H1 (cell line): ENCODE measurements at regions not wholly inside any gene's neighbourhood (a gene's known extent, or its start where the extent isn't known, plus 50 kb on each side); places are given as distances from the start of the nearest gene placed in this dataset.

Experiments
- CTCF ChIA-PET: fragments of 300-600 bp; sonication (Branson Sonifier 250); formaldehyde crosslinking; loops from one replicate; lab custom pipeline; 2021; ENCODE audit not compliant: partially characterized antibody; lab: Charles Lee
- POLR2A ChIA-PET: fragments of 300-600 bp; sonication (Branson Sonifier 250); formaldehyde crosslinking; loops from one replicate; lab custom pipeline; 2021; ENCODE audit warnings: inconsistent platforms; ENCODE audit not compliant: partially characterized antibody; lab: Charles Lee
- DNase-seq, 2 experiments: peaks; one replicate each; pipeline versions ENCODE4 v3.0.0 to v3.0.0-alpha.2; 2010 to 2022; ENCODE audit warnings: low spot score in 2 of 2, low read depth in 1 of 2, mixed read lengths in 1 of 2
- FAIRE-seq: peaks from 2 replicates; lab custom pipeline; 2011; peaks lifted over from hg19 to GRCh38; lab: Jason Lieb, UNC
- H2AFZ ChIP-seq: 2 replicates; pipeline ENCODE4 v1.8.1; 2012; ENCODE audit warnings: low read length, inconsistent platforms
- H2AK5ac ChIP-seq: 2 replicates; pipeline ENCODE4 v1.6.1; 2013; ENCODE audit warnings: low read depth, low read length
- H2BK120ac ChIP-seq: replicated peaks from 2 replicates; pipeline ENCODE3; 2013; ENCODE audit warnings: low read depth, low read length, inconsistent platforms
- H2BK12ac ChIP-seq: 2 replicates; pipeline ENCODE4 v1.6.1; 2013; ENCODE audit warnings: low read depth, low read length
- H2BK15ac ChIP-seq: 2 replicates; pipeline ENCODE4 v1.6.1; 2013; ENCODE audit warnings: low read length
- H2BK20ac ChIP-seq: 2 replicates; pipeline ENCODE4 v1.6.1; 2013; ENCODE audit warnings: low read length
- H2BK5ac ChIP-seq: 2 replicates; pipeline ENCODE4 v1.6.1; 2013; ENCODE audit warnings: low read depth, low read length
- H3K14ac ChIP-seq: 2 replicates; pipeline ENCODE4 v1.6.1; 2013; ENCODE audit warnings: inconsistent platforms; ENCODE audit not compliant: insufficient read length
- H3K18ac ChIP-seq: 2 replicates; pipeline ENCODE4 v1.6.1; 2013; ENCODE audit warnings: low read length; ENCODE audit errors: extremely low read depth
- H3K23ac ChIP-seq: 2 replicates; pipeline ENCODE4 v1.6.1; 2013; ENCODE audit warnings: inconsistent platforms; ENCODE audit not compliant: insufficient read length
- H3K23me2 ChIP-seq: 2 replicates; pipeline ENCODE4 v1.6.1; 2013; ENCODE audit warnings: low read depth, low read length
- H3K27ac ChIP-seq: 2 replicates; pipeline ENCODE4 v1.6.1; 2011; ENCODE audit warnings: low read depth, low read length, inconsistent platforms
- H3K27me3 ChIP-seq, 4 experiments: replicated peaks in 1 of 4; 1 replicate in 1 of 4; 2 replicates in 3 of 4; pipeline versions ENCODE4 v1.6.1 to v1.8.1; 2011 to 2013; ENCODE audit warnings: low read length in 3 of 4, mild to moderate bottlenecking in 3 of 4, inconsistent platforms in 2 of 4, mixed read lengths in 2 of 4, moderate library complexity in 1 of 4; ENCODE audit not compliant: control insufficient read depth in 3 of 4, insufficient read depth in 3 of 4; ENCODE audit errors: extremely low read depth in 1 of 4
- H3K36me3 ChIP-seq, 4 experiments: 2 replicates each; pipeline versions ENCODE4 v1.6.1 to v1.8.1; 2011 to 2013; ENCODE audit warnings: mild to moderate bottlenecking in 4 of 4, low read length in 3 of 4, moderate library complexity in 2 of 4, control low read depth in 1 of 4, inconsistent platforms in 1 of 4; ENCODE audit not compliant: insufficient read depth in 4 of 4, control insufficient read depth in 2 of 4
- H3K4ac ChIP-seq: replicated peaks from 2 replicates; pipeline ENCODE3; 2013; ENCODE audit warnings: low read length, low read depth, mixed read lengths, inconsistent platforms; ENCODE audit not compliant: insufficient read length
- H3K4me1 ChIP-seq, 4 experiments: replicated peaks in 1 of 4; 1 replicate in 1 of 4; 2 replicates in 3 of 4; pipeline versions ENCODE4 v1.6.1 to v1.8.1; 2011 to 2013; ENCODE audit warnings: low read length in 3 of 4, inconsistent platforms in 2 of 4, mixed read lengths in 1 of 4; ENCODE audit not compliant: insufficient read depth in 4 of 4, control insufficient read depth in 3 of 4
- H3K4me2 ChIP-seq, 2 experiments: 2 replicates each; pipeline versions ENCODE4 v1.6.1 to v1.8.1; 2011 to 2013; ENCODE audit warnings: low read depth in 2 of 2, low read length in 2 of 2, control low read depth in 1 of 2, inconsistent platforms in 1 of 2, mild to moderate bottlenecking in 1 of 2; ENCODE audit not compliant: insufficient read depth in 1 of 2
- H3K4me3 ChIP-seq, 4 experiments: fragments of 200-600, 300-600 bp in 1 of 4; sonication (generic), shearing (Covaris generic), sonication (Bioruptor Twin) in 1 of 4; 2 replicates each; pipeline versions ENCODE4 v1.5.1 to v1.8.1; 2011 to 2016; ENCODE audit warnings: low read length in 4 of 4, low read depth in 3 of 4, control low read depth in 2 of 4, inconsistent platforms in 2 of 4, mild to moderate bottlenecking in 2 of 4, mixed read lengths in 1 of 4, moderate library complexity in 1 of 4; ENCODE audit not compliant: insufficient read depth in 2 of 4; ENCODE audit errors: extremely low read depth in 1 of 4
- H3K56ac ChIP-seq: replicated peaks from 2 replicates; pipeline ENCODE3; 2013; ENCODE audit warnings: low read depth, mild to moderate bottlenecking, mixed read lengths, low read length, inconsistent platforms; ENCODE audit not compliant: insufficient read length
- H3K79me1 ChIP-seq: 2 replicates; pipeline ENCODE4 v1.6.1; 2013; ENCODE audit warnings: low read depth, low read length, control low read depth
- H3K79me2 ChIP-seq, 2 experiments: 2 replicates each; pipeline versions ENCODE4 v1.6.1 to v1.8.1; 2012 to 2013; ENCODE audit warnings: low read length in 2 of 2, mild to moderate bottlenecking in 2 of 2, inconsistent platforms in 1 of 2; ENCODE audit not compliant: insufficient read depth in 2 of 2, control insufficient read depth in 1 of 2
- H3K9ac ChIP-seq, 4 experiments: replicated peaks in 1 of 4; 1 replicate in 1 of 4; 2 replicates in 3 of 4; pipeline versions ENCODE4 v1.6.1 to v1.8.1; 2011 to 2013; ENCODE audit warnings: low read depth in 3 of 4, low read length in 3 of 4, control low read depth in 2 of 4, mild to moderate bottlenecking in 2 of 4, moderate library complexity in 2 of 4, inconsistent platforms in 1 of 4; ENCODE audit errors: extremely low read depth in 1 of 4
- H3K9me3 ChIP-seq, 2 experiments: 2 replicates each; pipeline versions ENCODE4 v1.6.1 to v1.8.1; 2012 to 2013; ENCODE audit warnings: mild to moderate bottlenecking in 2 of 2, moderate library complexity in 2 of 2, control low read depth in 1 of 2, inconsistent platforms in 1 of 2, low read depth in 1 of 2, low read length in 1 of 2, mixed read lengths in 1 of 2; ENCODE audit not compliant: insufficient read depth in 2 of 2
- H4K20me1 ChIP-seq, 2 experiments: replicated peaks in 1 of 2; 2 replicates each; pipeline versions ENCODE3 to v1.8.1; 2011 to 2013; ENCODE audit warnings: inconsistent platforms in 2 of 2, low read length in 2 of 2, mild to moderate bottlenecking in 1 of 2; ENCODE audit not compliant: insufficient read depth in 2 of 2, control insufficient read depth in 1 of 2
- H4K5ac ChIP-seq: 2 replicates; pipeline ENCODE4 v1.6.1; 2013; ENCODE audit warnings: low read length, low read depth, mixed read lengths, inconsistent platforms; ENCODE audit not compliant: insufficient read length
- H4K8ac ChIP-seq: 2 replicates; pipeline ENCODE4 v1.8.0; 2013; ENCODE audit warnings: mild to moderate bottlenecking, moderate library complexity, low read length, inconsistent platforms; ENCODE audit not compliant: insufficient read depth; ENCODE audit errors: extremely low read depth
- H4K91ac ChIP-seq: replicated peaks from 2 replicates; pipeline ENCODE3; 2013; ENCODE audit warnings: low read length, mixed read lengths, inconsistent platforms; ENCODE audit not compliant: insufficient read length
- GABPA ChIP-seq: IDR thresholded peaks from 2 replicates; pipeline ENCODE4 v1.6.1; 2011; ENCODE audit warnings: mild to moderate bottlenecking, low read length, moderate library complexity, borderline replicate concordance; ENCODE audit not compliant: insufficient read depth
- RAD21 ChIP-seq, 2 experiments: IDR thresholded peaks in 1 of 2; conservative IDR thresholded peaks in 1 of 2; 2 replicates each; pipeline ENCODE4 v1.6.1; 2011; ENCODE audit warnings: low read depth in 2 of 2, low read length in 2 of 2, improper control_type of control experiment in 1 of 2, inconsistent platforms in 1 of 2, mild to moderate bottlenecking in 1 of 2, moderate library complexity in 1 of 2
- YY1 ChIP-seq: IDR thresholded peaks from 2 replicates; pipeline ENCODE4 v1.6.1; 2011; ENCODE audit warnings: low read depth, mild to moderate bottlenecking, low read length
- WGBS, 2 experiments: shearing (Covaris generic) in 1 of 2; methylation state at CpG; one replicate each; pipeline versions ENCODE4 v1.1.6 to v1.1.7; 2013 to 2015; ENCODE audit warnings: low lambda C conversion rate in 2 of 2, mixed read lengths in 2 of 2, inconsistent platforms in 1 of 2, low coverage in 1 of 2, missing lambda C conversion rate in 1 of 2; ENCODE audit not compliant: insufficient replicate concordance in 2 of 2, insufficient coverage in 1 of 2, insufficient read length in 1 of 2; ENCODE audit errors: extremely low coverage in 1 of 2, missing lambda C conversion rate in 1 of 2; 5-methylcytosine and 5-hydroxymethylcytosine counted together
- TF ChIP-seq, protein P1 (sequence below), 3 experiments: IDR thresholded peaks; 1 replicate in 2 of 3; 2 replicates in 1 of 3; pipeline versions ENCODE4 v1.5.1 to v1.6.1; 2011; ENCODE audit warnings: low read length in 3 of 3, mild to moderate bottlenecking in 3 of 3, inconsistent platforms in 2 of 3, low read depth in 1 of 3, moderate library complexity in 1 of 3; ENCODE audit not compliant: insufficient read depth in 1 of 3; ENCODE audit errors: control extremely low read depth in 1 of 3

- Histone ChIP-seq H2AFZ (no peak overlapping the region), H3K27ac (no peak overlapping the region), H3K4ac (no peak overlapping the region), H3K23me2 (no peaks in the 10 kb centered on the region), H3K9ac (no peak overlapping the region), H3K4me1 (no peaks in the 10 kb centered on the region), H4K5ac (no peak overlapping the region), H4K20me1 (no peaks in the 10 kb centered on the region), H3K36me3 (no peaks in the 10 kb centered on the region), H3K79me1 (no peaks in the 10 kb centered on the region), H3K79me2 (no peaks in the 10 kb centered on the region), H2BK12ac (no peak overlapping the region), H3K4me3 (no peak overlapping the region), H3K4me2 (no peak overlapping the region), H2BK120ac (no peak overlapping the region), H4K91ac (no peak overlapping the region), H2BK20ac (no peak overlapping the region), H3K18ac (no peak overlapping the region), H2AK5ac (no peak overlapping the region), H3K27me3 (no peaks in the 10 kb centered on the region; a peak in 1 of 7 replicates), H3K56ac (no peak overlapping the region), H2BK15ac (no peak overlapping the region), H3K23ac (no peak overlapping the region), H4K8ac (no peak overlapping the region), H3K9me3 (no peaks in the 10 kb centered on the region), H3K14ac (no peak overlapping the region), H2BK5ac (no peak overlapping the region)
- CTCF ChIA-PET, result interaction anchor here (0.7 to 6.7 kb wide), 51 partner anchors 8 to 572 kb away, joined by 3 to 76 read pairs (median 5); partner anchors contain the start of genes FICD, ISCU and WSCD2
- DNase-seq (peak in 1 of 2 experiments; percentile 62), FAIRE-seq (peak; percentile 89)
- 29% methylated on average over 2 of the region's 2 CpGs; no CpG with 5 or more reads in 1 of the 2 experiments for WGBS, 2 experiments
- peak; percentile 64; the same call in 1 of the 2 replicates for TF ChIP-seq YY1
- no peak for TF ChIP-seq GABPA
- TF ChIP-seq, protein P1, sequence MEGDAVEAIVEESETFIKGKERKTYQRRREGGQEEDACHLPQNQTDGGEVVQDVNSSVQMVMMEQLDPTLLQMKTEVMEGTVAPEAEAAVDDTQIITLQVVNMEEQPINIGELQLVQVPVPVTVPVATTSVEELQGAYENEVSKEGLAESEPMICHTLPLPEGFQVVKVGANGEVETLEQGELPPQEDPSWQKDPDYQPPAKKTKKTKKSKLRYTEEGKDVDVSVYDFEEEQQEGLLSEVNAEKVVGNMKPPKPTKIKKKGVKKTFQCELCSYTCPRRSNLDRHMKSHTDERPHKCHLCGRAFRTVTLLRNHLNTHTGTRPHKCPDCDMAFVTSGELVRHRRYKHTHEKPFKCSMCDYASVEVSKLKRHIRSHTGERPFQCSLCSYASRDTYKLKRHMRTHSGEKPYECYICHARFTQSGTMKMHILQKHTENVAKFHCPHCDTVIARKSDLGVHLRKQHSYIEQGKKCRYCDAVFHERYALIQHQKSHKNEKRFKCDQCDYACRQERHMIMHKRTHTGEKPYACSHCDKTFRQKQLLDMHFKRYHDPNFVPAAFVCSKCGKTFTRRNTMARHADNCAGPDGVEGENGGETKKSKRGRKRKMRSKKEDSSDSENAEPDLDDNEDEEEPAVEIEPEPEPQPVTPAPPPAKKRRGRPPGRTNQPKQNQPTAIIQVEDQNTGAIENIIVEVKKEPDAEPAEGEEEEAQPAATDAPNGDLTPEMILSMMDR (IDR thresholded peaks at IDR 0.05; ENCODE audit: control extremely low read depth in 1 of 3, insufficient read depth in 1 of 3, low read depth in 1 of 3, low read length in 3 of 3), result peak; percentile 48 to 72 (median 72)
- peak; percentile 89 to 90 for TF ChIP-seq RAD21 (IDR thresholded peaks at IDR 0.05 in 1 of 2, conservative IDR thresholded peaks at IDR 0.05 in 1 of 2; ENCODE audit: low read depth in 2 of 2, low read length in 2 of 2)
- POLR2A ChIA-PET, result interaction anchor here (1.0 kb wide), 1 partner anchor 12 kb away, joined by 3 read pairs; no protein-coding TSS in a partner anchor
These were observed 138.8 kb upstream of the WSCD2 start for GRCh38 chr12:107990325-107990724.
